GM18508 (cell line): ENCODE measurements at regions not wholly inside any gene's neighbourhood (a gene's known extent, or its start where the extent isn't known, plus 50 kb on each side); places are given as distances from the start of the nearest gene placed in this dataset.

Experiments
- ATAC-seq: cut with Tn5 transposase; IDR thresholded peaks from one replicate; pipeline ENCODE4 v1.9.1; 2021; ENCODE audit warnings: moderate number of reproducible peaks; ENCODE audit not compliant: insufficient read depth, unreplicated experiment

DNA sequence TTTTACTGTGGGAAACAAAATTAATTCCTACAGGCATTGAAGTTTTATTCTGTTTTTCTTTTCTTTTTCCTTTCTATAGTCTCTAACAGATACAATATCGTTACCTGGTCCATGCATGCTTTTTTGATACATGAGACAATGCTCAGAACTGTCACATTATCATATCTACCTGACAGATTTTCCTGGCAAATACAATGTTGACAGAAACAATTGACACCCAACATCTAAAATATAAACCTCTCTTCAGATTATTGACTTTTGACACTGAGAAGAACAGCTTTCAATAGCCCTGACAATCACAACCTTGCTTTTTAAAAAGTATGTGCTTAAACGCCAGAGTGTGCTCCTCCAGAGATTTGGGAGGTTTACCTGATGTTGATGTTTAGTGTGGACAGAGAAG, 2334.6 kb upstream of the WWC1 start:
- ATAC-seq = no peak

DNA sequence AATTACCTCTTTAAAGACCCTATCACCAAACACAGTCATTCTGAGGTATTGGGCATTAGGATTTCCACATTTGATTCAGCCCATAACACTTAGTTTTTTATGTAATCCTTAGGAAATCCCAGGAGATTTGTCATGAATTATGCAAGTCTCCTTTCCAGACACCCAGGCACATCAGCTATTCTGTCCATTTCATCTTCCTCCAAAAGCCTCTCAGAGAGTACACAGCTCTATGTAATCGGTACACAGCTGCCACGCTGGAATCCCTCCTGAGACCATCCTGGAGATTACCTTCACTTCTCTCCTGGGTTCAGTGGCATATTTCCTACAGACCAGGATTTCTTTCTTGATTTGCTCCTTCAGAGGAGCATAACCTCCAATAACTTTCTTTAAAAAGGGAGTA, 2309.8 kb upstream of the WWC1 start:
- ATAC-seq = no peak

DNA sequence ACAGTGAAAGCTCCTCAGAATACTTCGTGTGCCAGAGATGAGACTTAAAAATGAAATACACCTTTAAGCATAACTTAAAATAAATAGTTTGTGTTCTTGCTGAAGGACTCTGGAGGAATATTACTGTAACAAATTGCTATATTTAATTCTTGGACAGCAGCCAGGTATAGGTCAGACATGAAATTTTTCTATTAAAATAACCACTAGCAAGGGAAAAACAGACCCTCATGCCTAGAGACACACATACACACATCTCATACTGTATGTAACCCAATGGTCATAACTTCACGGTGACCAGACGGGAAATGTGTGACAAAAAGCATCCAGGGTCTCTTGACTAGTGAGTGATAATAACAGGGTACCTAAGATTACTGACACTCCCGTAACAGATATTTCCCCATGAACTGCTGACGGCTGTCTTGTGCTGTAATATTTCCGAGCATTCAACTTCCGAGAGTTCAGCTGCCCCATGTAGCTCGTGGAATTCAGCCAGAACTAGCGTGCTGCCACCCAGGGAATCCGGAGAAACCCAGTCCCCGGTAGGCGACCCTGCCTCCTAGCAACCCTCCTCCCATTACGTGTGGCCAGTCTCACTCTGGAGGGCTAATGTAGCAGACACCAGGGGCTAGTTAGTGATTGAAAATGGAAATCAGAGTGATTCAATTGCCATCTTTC, 2295.1 kb upstream of the WWC1 start:
- ATAC-seq = no peak

DNA sequence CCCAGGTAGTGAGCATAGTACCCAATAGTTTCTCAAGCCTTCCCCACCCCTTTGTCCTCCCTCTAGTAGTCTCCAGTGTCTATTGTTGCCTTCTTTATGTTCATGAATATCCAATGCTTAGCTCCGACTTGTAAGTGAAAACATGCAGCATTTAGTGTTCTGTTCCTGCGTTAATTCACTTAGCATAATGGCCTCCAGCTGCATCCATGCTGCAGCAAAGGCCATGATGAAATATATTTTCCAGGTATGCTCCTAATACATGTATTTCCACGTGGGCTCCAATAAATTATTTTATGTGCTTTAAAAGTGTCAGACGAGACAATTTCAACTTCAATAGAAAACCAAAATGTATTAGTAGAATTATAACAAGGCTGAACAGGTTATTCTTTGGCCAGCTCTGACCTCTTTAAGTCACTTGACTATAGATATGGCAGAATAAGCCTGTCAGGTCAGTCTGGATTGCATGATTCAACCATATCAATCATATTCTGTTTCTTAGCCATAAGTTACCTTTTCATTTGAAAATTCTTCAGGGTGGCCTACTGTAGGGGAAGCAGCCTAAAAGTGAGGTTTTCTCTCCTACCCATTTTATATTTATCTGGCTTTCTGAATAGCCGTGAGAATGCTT, 2291.6 kb upstream of the WWC1 start:
- ATAC-seq = no peak

DNA sequence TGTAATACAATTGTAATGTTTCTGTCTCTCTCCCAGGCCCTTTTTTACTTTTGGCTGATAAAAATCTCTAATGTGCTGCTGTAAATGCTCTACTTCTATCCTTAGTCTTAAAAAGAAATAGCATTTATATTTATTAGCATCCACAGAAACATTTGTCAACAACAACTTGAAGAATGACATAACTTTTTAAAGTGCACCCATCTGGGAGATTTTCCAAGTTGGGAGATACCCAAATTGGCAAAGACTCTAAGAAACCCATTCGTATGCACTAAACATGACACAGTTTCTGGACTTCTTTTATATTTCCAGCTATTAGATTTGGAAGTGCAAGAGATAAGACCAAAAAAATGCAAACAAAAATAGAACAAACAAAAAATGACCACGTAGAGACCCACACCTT, 2287.4 kb upstream of the WWC1 start:
- ATAC-seq = no peak

DNA sequence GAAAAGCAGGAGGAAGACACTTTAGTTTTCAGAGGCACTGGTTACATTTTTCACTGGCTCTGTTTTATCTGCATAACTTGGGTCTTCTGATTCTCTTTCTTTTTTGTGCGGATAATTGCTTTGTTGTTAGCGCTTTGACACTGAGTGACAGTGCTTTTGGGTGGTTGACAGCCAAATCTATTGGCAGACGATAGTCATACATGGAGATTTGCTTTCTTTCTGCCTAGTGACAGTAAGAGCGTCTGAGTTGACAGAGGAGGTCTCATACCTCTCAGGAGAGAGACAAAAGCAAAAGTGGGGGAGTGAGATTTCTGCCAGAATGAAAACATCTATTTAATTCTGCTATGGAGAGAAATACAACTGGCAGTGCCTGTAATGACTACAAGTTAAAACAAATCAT, 2278.0 kb upstream of the WWC1 start:
- no peak for ATAC-seq

DNA sequence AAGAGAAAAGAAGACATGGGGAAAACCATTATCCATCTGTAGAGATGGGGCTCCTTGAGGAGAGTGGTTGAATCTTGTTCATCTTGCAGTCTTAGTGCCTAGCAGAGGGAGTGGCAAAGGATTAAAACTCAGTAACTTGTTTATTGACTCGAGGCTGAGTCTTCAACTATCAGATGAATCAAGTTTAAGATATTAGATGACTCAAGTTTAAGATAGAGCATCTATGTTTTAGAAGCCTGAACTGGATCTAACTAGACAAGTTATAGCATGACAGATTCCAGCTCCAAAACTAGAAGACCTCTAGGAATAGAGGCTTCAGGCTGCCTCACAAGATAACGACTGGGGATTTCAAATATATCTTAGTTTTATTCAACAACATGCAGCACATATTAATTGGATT, 2277.2 kb upstream of the WWC1 start:
- no peak for ATAC-seq

DNA sequence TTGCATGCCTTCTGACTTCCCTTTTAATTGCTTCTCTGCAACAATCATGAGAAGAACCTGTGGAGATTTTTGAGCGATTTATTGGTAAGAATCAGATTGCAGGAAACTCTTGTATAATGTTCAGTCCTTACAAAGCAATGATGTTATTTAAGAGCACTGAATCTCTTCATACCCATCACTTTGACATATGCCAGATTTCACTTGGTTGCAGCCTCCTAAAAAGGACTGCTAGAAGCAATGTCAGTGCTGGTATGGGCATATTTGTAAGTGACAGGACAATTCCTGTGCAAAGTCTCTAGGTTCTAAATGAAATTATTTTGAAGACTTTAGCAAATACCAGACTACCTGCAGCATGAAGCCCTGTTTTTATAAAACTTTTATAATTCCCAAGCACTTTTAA, 2272.7 kb upstream of the WWC1 start:
- no peak for ATAC-seq

DNA sequence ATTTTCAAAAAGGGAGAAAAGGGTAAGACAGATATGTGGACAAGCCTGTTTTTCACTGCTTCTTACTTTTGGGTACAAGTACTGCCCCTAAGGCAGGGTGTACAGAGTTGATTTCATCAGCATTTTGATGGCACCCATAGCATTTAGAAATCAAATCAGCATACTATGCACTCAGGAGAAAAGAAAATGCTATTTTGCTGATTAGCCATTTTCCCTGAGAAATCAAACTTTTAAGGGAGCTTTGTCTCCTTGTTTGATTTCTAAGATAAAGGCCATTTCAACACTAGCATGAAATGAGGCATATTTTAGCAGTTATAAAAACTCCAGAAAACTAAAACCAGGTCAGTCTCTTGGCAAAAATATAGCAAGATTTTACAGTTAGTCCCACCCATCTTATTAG, 2269.4 kb upstream of the WWC1 start:
- no peak for ATAC-seq

DNA sequence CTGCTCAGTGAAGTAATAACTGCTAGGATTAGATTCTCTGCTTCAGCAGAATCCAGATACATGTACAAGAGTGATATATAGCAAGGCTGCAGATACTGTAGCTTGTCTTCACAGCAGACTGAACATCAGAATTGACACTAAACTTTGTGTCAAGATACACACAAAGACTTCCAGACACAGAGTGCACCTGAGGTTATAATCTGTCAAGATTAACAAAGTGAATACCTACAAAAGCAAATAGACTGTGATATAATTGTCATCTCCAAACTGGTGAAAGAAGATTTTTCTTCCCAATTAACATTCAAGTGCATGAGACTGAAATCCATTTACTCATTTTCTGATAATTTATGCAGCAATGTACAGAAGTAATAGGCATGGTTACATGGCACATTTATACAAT, 2266.5 kb upstream of the WWC1 start:
- no peak for ATAC-seq

DNA sequence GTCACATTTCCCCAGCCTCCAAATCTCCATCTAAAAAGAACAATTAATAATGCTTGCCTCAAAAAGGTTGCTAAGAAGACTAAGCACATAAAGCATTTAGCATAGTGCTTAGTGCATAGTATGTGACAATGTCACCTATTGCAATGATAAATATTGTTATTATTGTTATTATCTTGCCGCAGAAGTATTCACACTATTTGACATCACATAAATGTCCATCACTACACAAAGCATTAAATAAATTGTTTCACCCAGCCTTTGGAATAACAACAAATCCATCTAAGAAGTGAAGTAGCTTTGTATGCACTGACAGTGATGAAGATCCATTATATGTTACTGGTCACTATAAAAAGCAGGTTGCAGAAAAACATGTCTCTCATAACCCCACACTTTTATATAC, 2263.9 kb upstream of the WWC1 start:
- no peak for ATAC-seq

DNA sequence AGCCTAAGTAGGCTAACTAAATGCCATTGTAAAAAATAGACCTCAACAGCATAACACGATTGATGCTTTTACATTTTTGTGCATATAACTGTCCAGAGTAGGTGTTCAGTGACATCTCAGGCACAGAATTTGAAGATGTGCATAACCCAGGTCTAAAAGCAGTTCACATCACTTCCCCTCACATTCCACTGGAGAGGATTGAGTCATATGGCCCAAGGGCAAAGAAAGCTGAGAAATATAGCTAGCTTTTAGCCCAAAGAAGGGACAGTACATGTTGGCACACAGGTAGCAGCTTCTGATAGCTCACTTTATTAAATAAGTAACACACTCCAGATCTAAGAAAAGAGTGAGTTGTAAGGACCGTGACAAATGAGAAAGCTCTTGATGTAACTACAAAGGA, 2259.5 kb upstream of the WWC1 start:
- ATAC-seq = no peak

DNA sequence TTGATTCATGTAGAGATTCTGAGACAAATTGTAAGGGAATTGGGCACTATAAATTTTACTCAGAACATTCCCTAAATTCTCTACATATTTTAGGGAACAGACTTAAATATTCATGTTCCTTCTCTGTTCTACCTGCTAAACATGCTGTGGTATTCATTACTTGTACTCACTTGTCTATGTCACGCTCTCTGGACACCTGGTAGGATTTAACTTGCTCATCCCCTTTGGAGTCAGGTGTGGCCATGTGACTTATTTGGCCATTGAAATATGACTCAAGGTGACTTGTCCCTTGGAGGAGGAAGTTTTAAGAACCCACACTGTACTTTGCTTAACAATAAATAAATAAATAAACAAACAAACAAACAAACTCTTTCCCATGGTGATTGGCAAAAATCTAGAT, 2258.8 kb upstream of the WWC1 start:
- ATAC-seq = no peak

DNA sequence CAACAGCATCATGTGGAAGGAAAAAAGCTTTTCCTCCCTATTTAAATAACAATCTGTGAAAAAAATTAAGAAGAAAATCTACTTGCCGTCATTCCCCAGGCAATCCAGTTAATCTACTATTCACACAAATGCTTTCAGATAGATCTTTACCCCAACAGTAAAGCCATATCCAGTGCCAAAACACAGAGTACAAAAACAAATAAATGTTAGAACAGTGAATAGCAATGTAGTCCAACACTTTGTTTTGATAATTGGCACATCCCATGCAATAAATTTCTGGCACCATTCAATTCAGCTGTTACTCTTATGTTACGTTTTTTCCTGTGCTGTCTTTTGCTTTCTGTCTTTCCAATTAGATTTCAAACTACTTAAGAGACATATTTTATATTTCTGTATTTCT, 2245.5 kb upstream of the WWC1 start:
- no peak for ATAC-seq

DNA sequence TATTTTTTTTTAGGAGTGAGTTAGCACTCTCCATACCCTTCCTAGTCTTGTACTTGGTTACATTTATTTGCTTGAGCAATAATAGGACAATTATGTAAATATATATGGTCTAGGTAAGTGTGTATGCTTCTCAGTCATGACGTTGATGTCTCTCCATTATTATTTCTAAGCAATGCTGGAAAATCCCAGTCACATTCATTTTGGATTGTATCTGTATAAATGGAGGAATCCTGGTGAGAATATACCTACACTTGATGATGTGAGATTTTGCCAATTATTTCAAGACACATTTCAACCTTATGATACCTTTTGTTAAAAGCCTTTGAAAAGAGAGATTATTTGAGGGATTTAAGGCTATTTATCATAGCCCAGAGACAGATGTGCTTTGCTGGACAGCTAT, 2244.5 kb upstream of the WWC1 start:
- ATAC-seq = no peak

DNA sequence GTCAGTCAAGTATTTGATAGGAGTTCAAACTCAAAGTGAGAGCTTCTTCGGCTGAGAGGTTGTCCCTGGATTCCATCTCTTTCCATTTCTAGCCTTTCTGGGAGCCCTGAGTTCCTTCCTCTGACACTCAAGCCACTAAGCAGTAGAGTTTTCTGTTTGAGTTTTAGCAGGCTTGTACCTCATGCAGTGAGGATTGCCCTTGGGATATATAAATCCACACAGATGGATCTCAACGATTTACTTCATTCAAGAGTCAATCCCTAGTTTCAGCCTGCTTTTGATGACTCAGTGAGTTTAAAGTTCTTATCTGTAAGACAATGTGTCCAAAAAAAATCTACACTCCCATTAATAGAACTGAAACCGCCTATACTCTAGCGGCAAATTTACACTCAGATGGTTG, 2240.9 kb upstream of the WWC1 start:
- no peak for ATAC-seq

DNA sequence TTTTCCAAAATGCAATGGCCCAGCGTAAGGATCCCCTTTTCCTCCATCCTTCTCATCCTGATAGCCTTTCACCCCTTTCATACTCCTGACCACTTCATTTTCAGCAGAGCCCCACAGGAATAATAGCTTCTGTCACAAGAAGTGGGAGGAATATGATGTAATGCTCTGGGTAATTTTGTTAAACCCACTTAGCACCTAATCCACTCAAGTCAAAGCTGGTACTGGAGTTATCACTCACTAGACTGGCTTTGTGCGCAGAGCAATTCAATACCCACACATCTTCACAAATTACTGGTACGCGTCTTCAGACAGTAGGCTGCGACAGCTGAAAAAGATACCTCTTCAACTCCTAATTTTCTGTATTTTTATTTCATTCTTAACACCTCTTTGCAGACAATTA, 2232.8 kb upstream of the WWC1 start:
- ATAC-seq = no peak

DNA sequence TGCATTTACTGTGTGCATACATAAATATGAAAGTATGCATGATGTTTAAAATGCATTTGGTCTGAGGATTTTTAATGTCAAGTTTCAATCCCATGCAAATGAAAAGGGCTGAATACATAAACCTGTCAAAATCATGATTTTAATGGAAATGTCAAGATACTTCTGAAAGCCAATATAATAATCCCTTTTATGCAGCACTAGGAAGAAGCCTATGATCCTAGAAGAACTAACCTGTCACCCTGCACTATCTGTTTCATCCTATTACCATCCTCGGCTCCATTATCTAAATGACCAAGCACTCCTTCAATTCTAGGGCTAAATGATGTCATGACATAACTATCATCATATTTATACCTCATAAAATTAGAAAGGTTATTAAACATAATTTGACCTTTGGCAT, 2229.4 kb upstream of the WWC1 start:
- no peak for ATAC-seq

DNA sequence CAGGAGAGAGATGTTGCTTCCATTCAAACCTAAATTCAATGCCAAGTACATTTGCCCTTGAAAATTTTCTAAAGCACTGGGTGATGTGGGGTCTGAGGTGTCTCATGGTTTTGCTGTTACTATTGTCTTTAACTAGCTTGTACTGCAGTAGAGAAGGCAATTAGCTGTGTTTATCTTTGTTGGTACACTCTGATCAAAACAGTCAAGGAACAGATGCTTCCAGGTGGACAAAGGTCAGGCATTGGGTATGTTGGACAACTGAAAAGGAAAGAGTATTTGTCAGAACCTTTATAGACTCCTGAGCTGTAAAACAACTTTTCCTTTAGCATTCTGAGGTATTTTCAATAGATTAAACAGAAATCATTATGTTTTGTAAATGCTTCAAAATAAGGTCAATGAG, 2228.7 kb upstream of the WWC1 start:
- no peak for ATAC-seq

DNA sequence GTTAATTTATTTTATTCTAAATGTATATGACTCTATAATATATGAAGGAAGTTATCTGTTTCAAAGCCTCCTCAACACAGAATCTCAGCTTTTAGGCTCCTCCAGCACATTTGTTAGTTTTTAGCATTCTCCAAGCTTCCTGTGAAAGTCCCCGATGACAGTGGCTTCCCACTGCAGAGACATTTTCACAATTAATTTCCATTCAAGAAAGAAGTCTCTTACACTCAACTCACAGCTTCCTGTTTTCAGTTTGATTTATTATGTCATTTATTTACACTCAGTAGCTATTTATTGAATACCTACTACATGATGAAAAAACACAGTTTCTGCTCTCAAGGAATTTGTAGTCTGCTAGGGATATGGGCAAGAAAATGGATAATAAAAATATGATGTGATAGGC, 2228.2 kb upstream of the WWC1 start:
- ATAC-seq = no peak

DNA sequence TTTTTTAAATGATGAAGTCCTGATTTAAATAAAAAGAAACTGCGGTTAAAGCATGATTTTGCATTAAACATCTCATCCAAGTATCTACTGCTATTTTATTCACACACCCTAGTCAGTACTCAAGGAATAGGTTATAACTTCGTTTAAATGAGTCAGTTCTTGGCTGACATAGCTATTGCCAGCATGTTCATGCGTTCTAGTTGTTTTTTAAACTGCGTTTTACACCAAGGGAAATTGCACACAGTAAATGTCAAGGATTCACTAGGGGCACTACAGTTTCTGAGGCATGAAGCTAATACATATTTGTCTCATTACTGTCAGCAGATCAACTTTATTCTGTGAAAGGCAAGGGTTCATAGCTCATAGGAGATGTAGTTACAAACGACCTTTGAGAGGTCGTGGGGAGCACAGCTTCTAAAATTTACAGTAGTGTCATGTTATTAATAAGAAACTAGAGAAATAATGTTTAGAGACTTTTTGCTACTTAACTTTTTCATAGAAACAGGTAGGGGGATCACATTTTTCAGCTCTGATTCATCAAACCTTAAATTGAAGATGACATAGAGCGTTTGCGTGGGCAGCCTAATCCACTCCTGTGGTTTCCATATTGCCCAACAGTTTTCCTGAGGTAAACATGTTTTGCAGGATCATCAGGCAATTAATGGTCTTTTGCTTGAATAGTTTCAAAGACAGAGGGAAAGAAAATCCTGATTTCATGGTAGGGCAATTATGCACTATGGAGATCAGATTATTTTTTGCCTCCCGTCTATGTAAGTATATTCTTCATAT, 2222.7 kb upstream of the WWC1 start:
- no peak for ATAC-seq
